Panc1 (cell line): ENCODE measurements at regions not wholly inside any gene's neighbourhood (a gene's known extent, or its start where the extent isn't known, plus 50 kb on each side); places are given as distances from the start of the nearest gene placed in this dataset.

Experiments
- ATAC-seq: fragments of 200-7000 bp; cut with Tn5 transposase; 2 replicates; pipeline ENCODE4 v1.9.1; 2020; ENCODE audit warnings: mild to moderate bottlenecking, moderate library complexity
- BruUV-seq: library from RNA; stranded (reverse); fragments of 400-500 nt; replicated peaks from 2 replicates; lab custom pipeline; 2021; lab: Mats Ljungman, UMichigan
- CTCF ChIA-PET: fragments of 300-600 bp; sonication (Branson Sonifier 250); formaldehyde crosslinking; loops from one replicate; lab custom pipeline; 2022; ENCODE audit warnings: antibody characterized with exemption; lab: Charles Lee
- POLR2A ChIA-PET: fragments of 300-600 bp; sonication (Branson Sonifier 250); formaldehyde crosslinking; loops from one replicate; lab custom pipeline; 2022; ENCODE audit warnings: antibody characterized with exemption; lab: Charles Lee
- DNase-seq: peaks from one replicate; pipeline ENCODE4 v3.0.0-alpha.2; 2010; ENCODE audit warnings: low read depth, low spot score
- H3K27ac ChIP-seq: 2 replicates; pipeline ENCODE4 v1.5.1; 2011; ENCODE audit warnings: mild to moderate bottlenecking, low read length, inconsistent platforms
- H3K27me3 ChIP-seq: fragments of 200-500 bp; sonication (Bioruptor generic); 2 replicates; pipeline ENCODE4 v1.6.0; 2014; ENCODE audit warnings: low read length, inconsistent platforms; ENCODE audit not compliant: control insufficient read depth, insufficient read depth
- H3K36me3 ChIP-seq: fragments of 200-500 bp; sonication (Bioruptor generic); 2 replicates; pipeline ENCODE4 v1.5.1; 2014; ENCODE audit warnings: inconsistent platforms, mild to moderate bottlenecking, low read length, moderate library complexity; ENCODE audit not compliant: control insufficient read depth, insufficient read depth
- H3K4me1 ChIP-seq: 2 replicates; pipeline ENCODE4 v1.5.1; 2011; ENCODE audit warnings: inconsistent platforms, mild to moderate bottlenecking, low read length, moderate library complexity; ENCODE audit not compliant: control insufficient read depth, insufficient read depth
- H3K4me3 ChIP-seq, 2 experiments: 2 replicates each; pipeline ENCODE4 v1.5.1; 2011 to 2012; ENCODE audit warnings: low read depth in 2 of 2, low read length in 2 of 2, mild to moderate bottlenecking in 2 of 2, inconsistent platforms in 1 of 2, moderate library complexity in 1 of 2
- H3K9me3 ChIP-seq: fragments of 200-500 bp; sonication (Bioruptor generic); 2 replicates; pipeline ENCODE4 v1.5.1; 2014; ENCODE audit warnings: low read depth, mild to moderate bottlenecking, inconsistent platforms, low read length, moderate library complexity; ENCODE audit not compliant: control insufficient read depth, insufficient read depth
- CTCF ChIP-seq: fragments of 450-650 bp; IDR thresholded peaks from 2 replicates; pipeline ENCODE4 v1.5.1; 2017; ENCODE audit warnings: mild to moderate bottlenecking
- POLR2AphosphoS5 ChIP-seq: IDR thresholded peaks from 2 replicates; pipeline ENCODE4 v1.6.1; 2012; ENCODE audit warnings: mild to moderate bottlenecking, low read depth, low read length, moderate library complexity
- SIN3A ChIP-seq: IDR thresholded peaks from 2 replicates; pipeline ENCODE4 v1.6.1; 2012; ENCODE audit warnings: low read depth, mild to moderate bottlenecking, low read length, moderate library complexity, borderline replicate concordance; ENCODE audit not compliant: insufficient read depth
- in situ Hi-C: cut with HindIII; loops from 2 replicates; pipeline ENCODE4 v1.10.0; 2016; ENCODE audit warnings: low sequenced_read_pairs, low pct_unique_long_range_greater_than_20kb
- intact Hi-C: fragments of 100-400 bp; cut with micrococcal nuclease; formaldehyde crosslinking; loops from one replicate; pipeline ENCODE4 v1.10.0; 2022; ENCODE audit not compliant: unreplicated experiment

GRCh38 chr7:114864278-114864677 lies 57.6 kb upstream of the MDFIC start:
- ATAC-seq = no peak
- H3K27me3 ChIP-seq = no peaks in the 10 kb centered on the region
- H3K4me3 ChIP-seq = no peak overlapping the region
- H3K36me3 ChIP-seq = no peaks in the 10 kb centered on the region
- no peak overlapping the region for H3K27ac ChIP-seq
- H3K4me1 ChIP-seq = no peaks in the 10 kb centered on the region
- intact Hi-C loops = no loop called here
- no TSS peak for BruUV-seq
- H3K9me3 ChIP-seq = no peaks in the 10 kb centered on the region
- ChIA-PET POLR2A (no interaction called here), CTCF (interaction anchor here (0.6 kb wide), 2 partner anchors 56 to 974 kb away, joined by 3 to 15 read pairs; no protein-coding TSS in a partner anchor)
- TF ChIP-seq POLR2AphosphoS5 (no peak), CTCF (no peak)
- in situ Hi-C loops = no loop called here
- no peak for DNase-seq

- intact Hi-C loops (no loop called here), in situ Hi-C loops (no loop called here)
- Histone ChIP-seq H3K36me3 (no peaks in the 10 kb centered on the region), H3K9me3 (no peaks in the 10 kb centered on the region), H3K4me3 (no peak overlapping the region), H3K4me1 (no peaks in the 10 kb centered on the region), H3K27me3 (no peaks in the 10 kb centered on the region), H3K27ac (no peak overlapping the region)
- DNase-seq = peak; percentile 41
- peak; percentile 72 for TF ChIP-seq CTCF
- no peak for TF ChIP-seq SIN3A
- ChIA-PET CTCF (interaction anchor here (0.5 kb wide), 1 partner anchor 351 kb away, joined by 3 read pairs; no protein-coding TSS in a partner anchor), POLR2A (interaction anchor here (0.5 kb wide), 1 partner anchor 11 kb away, joined by 3 read pairs; no protein-coding TSS in a partner anchor)
- no TSS peak for BruUV-seq
- no peak for ATAC-seq
Observed at GRCh38 chr7:114865564-114865963, 56.3 kb upstream of the MDFIC start.
